RWPE1 (cell line): ENCODE measurements at regions not wholly inside any gene's neighbourhood (a gene's known extent, or its start where the extent isn't known, plus 50 kb on each side); places are given as distances from the start of the nearest gene placed in this dataset.
A peak's percentile ranks its signal among the peaks of the same experiment; 100 is the strongest.

ENCODE experiments used
- CTCF ChIA-PET: fragments of 350-600 bp; sonication (Branson Sonifier 250); formaldehyde crosslinking; extraction: SDS; loops from one replicate; lab custom pipeline; 2021; lab: Yijun Ruan, JAX
- POLR2A ChIA-PET: fragments of 400-600 bp; formaldehyde crosslinking; extraction: SDS; loops from one replicate; lab custom pipeline; 2020; ENCODE audit warnings: antibody characterized with exemption; ENCODE audit not compliant: low non-redundant PET; lab: Yijun Ruan, JAX
- DNase-seq: peaks from one replicate; pipeline ENCODE4 v3.0.0; 2012; ENCODE audit warnings: low spot score
- H3K27ac ChIP-seq: fragments of 450-650 bp; 2 replicates; pipeline ENCODE4 v1.5.1; 2017
- CTCF ChIP-seq: fragments of 450-650 bp; conservative IDR thresholded peaks from 2 replicates; pipeline ENCODE4 v1.5.1; 2017; ENCODE audit warnings: low read depth, mild to moderate bottlenecking

- ChIA-PET POLR2A (no interaction called here), CTCF (interaction anchor here (0.7 kb wide), 1 partner anchor 667 kb away, joined by 3 read pairs; no protein-coding TSS in a partner anchor)
- DNase-seq = no peak
Measured at GRCh38 chr2:102942107-102942506, 180.3 kb downstream of the TMEM182 start.

GRCh38 chr2:102943251-102943650, 181.4 kb downstream of the TMEM182 start:
- no peak for DNase-seq
- ChIA-PET POLR2A (no interaction called here), CTCF (no interaction called here)
- no peak for TF ChIP-seq CTCF
- no peak overlapping the region for H3K27ac ChIP-seq

More at GRCh38 chr2:102942107-102942506, 180.3 kb downstream of the TMEM182 start:
- no peak for TF ChIP-seq CTCF
- H3K27ac ChIP-seq = no peak overlapping the region

- TF ChIP-seq CTCF = no peak
- H3K27ac ChIP-seq = no peak overlapping the region
- POLR2A ChIA-PET = no interaction called here
- CTCF ChIA-PET = no interaction called here
- DNase-seq = peak; percentile 5
Measured at GRCh38 chr2:102950371-102950946, 188.6 kb downstream of the TMEM182 start.

- TF ChIP-seq CTCF = no peak
- ChIA-PET CTCF (no interaction called here), POLR2A (no interaction called here)
- no peak for DNase-seq
- H3K27ac ChIP-seq = no peak overlapping the region
Measured at GRCh38 chr2:102951249-102951648, 189.4 kb downstream of the TMEM182 start.

DNA sequence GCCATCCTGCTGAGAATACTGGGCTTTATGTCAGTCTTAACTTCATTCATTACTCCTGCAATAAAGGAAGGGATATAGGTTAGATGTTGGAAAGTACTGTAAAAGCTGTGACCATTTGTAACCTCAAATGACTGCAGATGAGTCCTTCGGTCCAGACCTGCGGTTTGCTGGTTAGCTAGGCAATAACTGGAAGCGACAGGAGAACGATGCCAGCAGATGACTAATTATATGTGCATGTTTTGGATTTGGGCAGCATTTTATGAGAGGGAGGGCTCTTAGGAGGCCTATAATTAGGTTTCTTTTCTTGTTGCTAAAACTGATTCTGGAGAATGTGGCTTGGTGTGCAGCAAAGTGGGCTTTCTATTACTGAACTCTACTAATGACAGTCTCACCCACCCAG, 205.6 kb downstream of the TMEM182 start:
- ChIA-PET POLR2A (no interaction called here), CTCF (no interaction called here)
- H3K27ac ChIP-seq = no peak overlapping the region
- TF ChIP-seq CTCF = no peak
- peak; percentile 27 for DNase-seq

DNA sequence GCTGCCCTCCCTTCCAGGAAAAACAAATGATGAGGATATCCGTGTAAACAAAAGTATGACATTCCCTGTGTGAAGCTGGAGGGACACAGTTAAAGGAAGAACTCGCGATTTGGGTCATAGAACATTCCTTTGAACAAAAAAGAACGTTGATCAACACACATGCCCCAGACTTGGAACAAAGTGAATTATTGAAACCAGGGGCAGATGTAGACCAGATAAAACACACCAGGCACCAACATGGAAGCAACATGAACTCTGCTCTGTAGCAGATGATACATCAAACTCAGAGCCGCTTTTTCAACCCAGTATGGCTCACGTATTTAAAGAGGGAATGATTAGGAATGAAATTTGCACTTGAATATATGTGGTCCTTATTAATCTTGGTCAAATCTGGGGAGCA, 206.5 kb downstream of the TMEM182 start:
- ChIA-PET CTCF (no interaction called here), POLR2A (no interaction called here)
- H3K27ac ChIP-seq = no peak overlapping the region
- TF ChIP-seq CTCF = no peak
- DNase-seq = no peak

DNA sequence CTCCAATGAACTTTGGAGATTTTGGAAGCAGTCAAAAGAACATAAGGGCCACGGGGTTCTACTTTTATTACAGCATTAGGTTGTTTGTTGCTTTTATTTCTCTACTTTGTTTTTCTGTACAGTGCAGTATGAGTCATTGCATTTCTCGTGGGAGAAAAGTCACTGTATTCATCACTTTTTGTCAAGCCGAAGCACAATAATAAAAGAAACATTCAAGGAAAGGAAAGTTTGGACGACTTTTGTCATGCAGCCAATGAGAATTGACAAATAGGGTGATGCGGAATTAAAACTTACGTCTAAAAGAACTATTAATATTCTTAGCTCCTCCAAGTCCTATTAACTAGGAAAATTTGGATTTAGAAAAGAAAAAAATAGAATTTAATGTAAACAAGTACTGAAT, 209.9 kb downstream of the TMEM182 start:
- ChIA-PET POLR2A (no interaction called here), CTCF (no interaction called here)
- DNase-seq = no peak
- H3K27ac ChIP-seq = no peak overlapping the region
- no peak for TF ChIP-seq CTCF
